Endothelial cell of umbilical vein (primary cell): ENCODE measurements at regions not wholly inside any gene's neighbourhood (a gene's known extent, or its start where the extent isn't known, plus 50 kb on each side); places are given as distances from the start of the nearest gene placed in this dataset.

Source experiments
- BruUV-seq: library from RNA; stranded (reverse); fragments of 400-500 nt; replicated peaks from 2 replicates; lab custom pipeline; 2021; lab: Mats Ljungman, UMichigan
- CTCF ChIA-PET: fragments of 300-600, 350-600 bp; sonication (Branson Sonifier 250); formaldehyde crosslinking; loops from one replicate; lab custom pipeline; 2021; ENCODE audit warnings: antibody characterized with exemption, inconsistent platforms; lab: Charles Lee
- POLR2A ChIA-PET: fragments of 300-600, 350-600 bp; sonication (Branson Sonifier 250); formaldehyde crosslinking; loops from one replicate; lab custom pipeline; 2021; ENCODE audit warnings: antibody characterized with exemption, inconsistent platforms; lab: Charles Lee
- DNase-seq: peaks from one replicate; pipeline ENCODE4 v3.0.0-alpha.2; 2011; ENCODE audit warnings: low read depth, low spot score
- FAIRE-seq: peaks from 2 replicates; lab custom pipeline; 2011; peaks lifted over from hg19 to GRCh38; lab: Jason Lieb, UNC
- H2AFZ ChIP-seq: 2 replicates; pipeline ENCODE4 v1.6.0; 2012; ENCODE audit warnings: low read depth, low read length, control low read depth, inconsistent platforms
- H3K27ac ChIP-seq: 2 replicates; pipeline ENCODE4 v1.5.1; 2011; ENCODE audit warnings: low read depth, mild to moderate bottlenecking, control low read depth, low read length, moderate library complexity; ENCODE audit not compliant: insufficient read depth
- H3K27me3 ChIP-seq, 2 experiments: 2 replicates each; pipeline versions ENCODE4 v1.6.0 to v1.6.1; 2011; ENCODE audit warnings: low read length in 2 of 2, mixed read lengths in 1 of 2; ENCODE audit not compliant: control insufficient read depth in 2 of 2, insufficient read depth in 2 of 2
- H3K36me3 ChIP-seq, 2 experiments: 2 replicates in 1 of 2; 3 replicates in 1 of 2; pipeline ENCODE4 v1.5.1; 2011; ENCODE audit warnings: low read length in 2 of 2, mild to moderate bottlenecking in 1 of 2, moderate library complexity in 1 of 2; ENCODE audit not compliant: control insufficient read depth in 2 of 2, insufficient read depth in 2 of 2; ENCODE audit errors: extremely low read depth in 1 of 2
- H3K4me1 ChIP-seq: 3 replicates; pipeline ENCODE4 v1.5.1; 2011; ENCODE audit warnings: mild to moderate bottlenecking, low read length; ENCODE audit not compliant: control insufficient read depth, insufficient read depth; ENCODE audit errors: extremely low read depth
- H3K4me2 ChIP-seq: 2 replicates; pipeline ENCODE4 v1.6.1; 2011; ENCODE audit warnings: low read length, control low read depth, mixed read lengths; ENCODE audit not compliant: insufficient read depth
- H3K4me3 ChIP-seq, 3 experiments: fragments of 200-600 bp in 1 of 3; sonication (generic), shearing (Covaris generic) in 1 of 3; replicated peaks in 1 of 3; 2 replicates each; pipeline ENCODE4 v1.5.1; 2011 to 2016; ENCODE audit warnings: control low read depth in 3 of 3, low read length in 3 of 3, mild to moderate bottlenecking in 2 of 3, inconsistent platforms in 1 of 3, low read depth in 1 of 3, moderate library complexity in 1 of 3; ENCODE audit not compliant: insufficient read depth in 1 of 3
- H3K79me2 ChIP-seq: 2 replicates; pipeline ENCODE4 v1.6.0; 2012; ENCODE audit warnings: low read length, inconsistent platforms; ENCODE audit not compliant: control insufficient read depth, insufficient read depth
- H3K9ac ChIP-seq: replicated peaks from 2 replicates; pipeline ENCODE3; 2011; ENCODE audit warnings: low read length, control low read depth; ENCODE audit not compliant: insufficient read depth; ENCODE audit errors: extremely low read depth
- H3K9me1 ChIP-seq: replicated peaks from 3 replicates; pipeline ENCODE4 v1.6.0; 2011; ENCODE audit warnings: mild to moderate bottlenecking, low read length; ENCODE audit not compliant: control insufficient read depth, insufficient read depth; ENCODE audit errors: extremely low read depth
- H3K9me3 ChIP-seq: replicated peaks from 2 replicates; pipeline ENCODE4 v1.5.1; 2012; ENCODE audit warnings: low read length, inconsistent platforms; ENCODE audit not compliant: control insufficient read depth, insufficient read depth
- H4K20me1 ChIP-seq: replicated peaks from 2 replicates; pipeline ENCODE3; 2011; ENCODE audit warnings: mild to moderate bottlenecking, low read length; ENCODE audit not compliant: control insufficient read depth, insufficient read depth; ENCODE audit errors: extremely low read depth
- EZH2 ChIP-seq: IDR thresholded peaks from 2 replicates; pipeline ENCODE4 v1.6.1; 2012; ENCODE audit warnings: borderline replicate concordance, low read depth, mild to moderate bottlenecking, moderate library complexity, low read length, inconsistent platforms; ENCODE audit not compliant: severe bottlenecking
- FOS ChIP-seq: IDR thresholded peaks from 2 replicates; pipeline ENCODE4 v1.6.1; 2011; ENCODE audit warnings: mild to moderate bottlenecking, low read length, moderate library complexity, borderline replicate concordance; ENCODE audit not compliant: insufficient read depth
- GATA2 ChIP-seq: IDR thresholded peaks from 2 replicates; pipeline ENCODE4 v1.7.0; 2011; ENCODE audit warnings: low read depth, mild to moderate bottlenecking, moderate library complexity, mixed read lengths, low read length; ENCODE audit not compliant: insufficient read length, insufficient read depth
- JUN ChIP-seq: IDR thresholded peaks from 2 replicates; pipeline ENCODE4 v1.6.1; 2011; ENCODE audit warnings: borderline replicate concordance, low read depth; ENCODE audit not compliant: insufficient read length, insufficient read depth
- MYC ChIP-seq: IDR thresholded peaks from one replicate; pipeline ENCODE4 v1.6.1; 2011; ENCODE audit warnings: mild to moderate bottlenecking, low read depth, low read length
- POLR2A ChIP-seq: IDR thresholded peaks from 2 replicates; pipeline ENCODE4 v1.6.1; 2012; ENCODE audit warnings: low read depth, mild to moderate bottlenecking, control low read depth, low read length
- POLR2AphosphoS5 ChIP-seq: IDR thresholded peaks from 2 replicates; pipeline ENCODE4 v1.6.1; 2012; ENCODE audit warnings: low read depth, mild to moderate bottlenecking, control low read depth, low read length, moderate library complexity; ENCODE audit not compliant: insufficient read depth
- dilution Hi-C: fragments of 300-500 bp; cut with MboI; formaldehyde crosslinking; loops from one replicate; pipeline ENCODE4 v1.15.0; 2019; ENCODE audit warnings: low sequenced_read_pairs; ENCODE audit not compliant: extremely low pct_ligation_motif_present
- intact Hi-C: fragments of 100-400 bp; cut with micrococcal nuclease; formaldehyde crosslinking; loops from one replicate; pipeline ENCODE4 v1.10.0; 2022
- TF ChIP-seq, protein P1 (sequence below): IDR thresholded peaks from 2 replicates; pipeline ENCODE4 v1.6.1; 2011; ENCODE audit not compliant: insufficient read depth, insufficient read length
- TF ChIP-seq, protein P2 (sequence below), 2 donors: IDR thresholded peaks; 1 replicate in 1 of 2; 2 replicates in 1 of 2; pipeline ENCODE4 v1.5.1; 2011; ENCODE audit warnings: low read length in 2 of 2, mild to moderate bottlenecking in 2 of 2, moderate library complexity in 2 of 2, control low read depth in 1 of 2, inconsistent platforms in 1 of 2, low read depth in 1 of 2; ENCODE audit not compliant: insufficient read depth in 1 of 2; ENCODE audit errors: extremely low read depth in 1 of 2

DNA sequence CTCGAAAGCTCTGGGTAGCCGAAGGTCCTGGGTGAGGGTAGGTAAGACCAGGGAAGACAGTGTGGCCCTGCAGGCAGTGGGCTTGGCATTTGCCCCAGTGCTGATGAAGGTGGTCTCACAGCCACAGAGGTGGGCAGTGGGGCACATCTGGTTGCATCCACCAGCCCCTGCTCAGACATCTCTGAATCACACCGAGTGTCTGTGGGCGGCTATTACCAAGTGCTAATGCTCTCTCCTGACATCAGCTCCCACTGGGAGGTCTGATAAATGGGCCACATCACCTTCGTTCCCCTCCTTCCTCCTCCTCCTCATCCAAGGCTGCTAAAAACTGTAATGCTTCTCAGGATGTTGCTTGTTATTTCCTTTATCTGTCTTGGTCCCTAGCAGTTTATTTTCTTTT lies 330.9 kb upstream of the COBL start:
- H3K9me1 ChIP-seq, result no peaks in the 10 kb centered on the region
- no peak for FAIRE-seq
- no peak for DNase-seq
- dilution Hi-C loops (no loop called here), intact Hi-C loops (no loop called here)
- H4K20me1 ChIP-seq, result no peaks in the 10 kb centered on the region
- no peaks in the 10 kb centered on the region for H3K36me3 ChIP-seq
- no peak overlapping the region for H3K9ac ChIP-seq
- no peak overlapping the region for H2AFZ ChIP-seq
- ChIA-PET POLR2A (no interaction called here), CTCF (no interaction called here)
- no TSS peak for BruUV-seq
- H3K27me3 ChIP-seq, result no peaks in the 10 kb centered on the region
- H3K4me1 ChIP-seq, result no peaks in the 10 kb centered on the region
- H3K4me2 ChIP-seq, result no peak overlapping the region
- peaks cover 5% of the 10 kb centered on the region for H3K9me3 ChIP-seq
- H3K4me3 ChIP-seq, result no peak overlapping the region
- no peaks in the 10 kb centered on the region for H3K79me2 ChIP-seq
- TF ChIP-seq, protein P1, sequence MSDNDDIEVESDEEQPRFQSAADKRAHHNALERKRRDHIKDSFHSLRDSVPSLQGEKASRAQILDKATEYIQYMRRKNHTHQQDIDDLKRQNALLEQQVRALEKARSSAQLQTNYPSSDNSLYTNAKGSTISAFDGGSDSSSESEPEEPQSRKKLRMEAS, result no peak
- H3K27ac ChIP-seq, result no peak overlapping the region

DNA sequence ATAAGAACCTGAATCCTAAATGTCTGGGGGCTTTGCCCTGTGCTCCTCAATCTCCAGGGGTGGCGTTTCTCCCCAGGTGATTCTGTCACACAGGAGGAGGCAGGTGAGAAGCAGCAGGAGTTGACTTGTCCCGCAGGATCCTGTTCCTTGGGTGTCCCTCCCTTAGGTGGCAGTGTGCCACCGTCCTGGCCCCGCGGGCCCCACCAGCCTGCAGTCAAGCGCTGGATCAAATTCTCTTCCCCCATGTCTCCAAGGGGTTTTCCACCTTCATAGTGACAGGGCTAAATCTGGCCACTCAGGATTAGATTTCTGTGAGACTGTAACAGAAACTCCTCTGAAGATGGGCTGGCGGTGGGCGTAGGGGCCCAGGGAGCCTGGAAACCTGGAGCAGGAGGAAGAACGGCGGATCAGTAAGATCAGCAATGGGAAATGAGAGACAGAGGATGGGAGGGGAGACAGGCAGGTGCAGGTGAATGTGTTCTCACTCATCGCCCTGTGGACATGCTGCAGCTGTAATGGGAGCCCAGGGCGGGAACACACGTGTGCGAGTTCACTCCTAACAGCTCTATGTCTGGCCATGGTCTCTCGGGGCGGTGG lies 329.2 kb upstream of the COBL start:
- FAIRE-seq (no peak), DNase-seq (no peak)
- CTCF ChIA-PET, result no interaction called here
- Histone ChIP-seq H3K36me3 (no peaks in the 10 kb centered on the region), H3K27ac (no peak overlapping the region), H3K9me3 (peaks cover 8% of the 10 kb centered on the region), H3K9me1 (no peaks in the 10 kb centered on the region), H2AFZ (no peak overlapping the region), H3K27me3 (no peaks in the 10 kb centered on the region), H3K4me3 (no peak overlapping the region), H3K4me1 (no peaks in the 10 kb centered on the region), H3K4me2 (no peak overlapping the region), H4K20me1 (no peaks in the 10 kb centered on the region), H3K79me2 (no peaks in the 10 kb centered on the region), H3K9ac (no peak overlapping the region)
- POLR2A ChIA-PET, result no interaction called here
- no peak for TF ChIP-seq MYC
- TF ChIP-seq EZH2, result no peak
- TF ChIP-seq GATA2, result no peak
- TF ChIP-seq, protein P1, result no peak
- TF ChIP-seq, protein P2, sequence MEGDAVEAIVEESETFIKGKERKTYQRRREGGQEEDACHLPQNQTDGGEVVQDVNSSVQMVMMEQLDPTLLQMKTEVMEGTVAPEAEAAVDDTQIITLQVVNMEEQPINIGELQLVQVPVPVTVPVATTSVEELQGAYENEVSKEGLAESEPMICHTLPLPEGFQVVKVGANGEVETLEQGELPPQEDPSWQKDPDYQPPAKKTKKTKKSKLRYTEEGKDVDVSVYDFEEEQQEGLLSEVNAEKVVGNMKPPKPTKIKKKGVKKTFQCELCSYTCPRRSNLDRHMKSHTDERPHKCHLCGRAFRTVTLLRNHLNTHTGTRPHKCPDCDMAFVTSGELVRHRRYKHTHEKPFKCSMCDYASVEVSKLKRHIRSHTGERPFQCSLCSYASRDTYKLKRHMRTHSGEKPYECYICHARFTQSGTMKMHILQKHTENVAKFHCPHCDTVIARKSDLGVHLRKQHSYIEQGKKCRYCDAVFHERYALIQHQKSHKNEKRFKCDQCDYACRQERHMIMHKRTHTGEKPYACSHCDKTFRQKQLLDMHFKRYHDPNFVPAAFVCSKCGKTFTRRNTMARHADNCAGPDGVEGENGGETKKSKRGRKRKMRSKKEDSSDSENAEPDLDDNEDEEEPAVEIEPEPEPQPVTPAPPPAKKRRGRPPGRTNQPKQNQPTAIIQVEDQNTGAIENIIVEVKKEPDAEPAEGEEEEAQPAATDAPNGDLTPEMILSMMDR (IDR thresholded peaks at IDR 0.05; ENCODE audit: extremely low read depth in 1 of 2, insufficient read depth in 1 of 2, low read depth in 1 of 2, low read length in 2 of 2), result no peak
- TF ChIP-seq JUN, result no peak
- no peak for TF ChIP-seq FOS
- no peak for TF ChIP-seq POLR2AphosphoS5
- TF ChIP-seq POLR2A, result no peak
- dilution Hi-C loops (no loop called here), intact Hi-C loops (no loop called here)
- BruUV-seq, result no TSS peak
